ENCODE measurements at regions not wholly inside any gene's neighbourhood (a gene's known extent, or its start where the extent isn't known, plus 50 kb on each side); places are given as distances from the start of the nearest gene placed in this dataset.

DNA sequence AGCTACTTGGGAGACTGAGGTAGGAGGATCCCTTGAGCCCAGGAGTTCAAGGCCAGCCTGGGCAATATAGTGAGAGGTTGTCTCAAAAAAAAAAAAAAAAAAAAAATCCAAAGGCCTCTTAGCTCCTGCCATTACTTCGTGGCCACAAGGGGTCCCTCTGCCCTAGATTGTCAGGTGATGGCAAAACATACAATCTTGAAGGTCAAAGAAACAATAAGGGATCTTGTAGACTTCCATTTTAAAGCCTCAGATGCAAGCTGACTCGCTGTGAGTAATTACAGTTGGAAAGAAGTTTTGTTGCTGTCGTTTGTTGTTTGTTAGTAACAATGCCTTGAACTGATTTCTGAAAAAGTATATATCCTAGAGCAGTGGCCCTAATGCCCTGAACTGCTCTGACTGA lies 55.9 kb upstream of the PLCL2 start:
- Histone ChIP-seq H3K4me3 (ENCODE audit: low read length) (no peak overlapping the region), H2BK5ac (ENCODE audit: low read length) (no peak overlapping the region), H2BK120ac (ENCODE audit: low read depth, low read length) (no peak overlapping the region), H3K4ac (ENCODE audit: low read depth, low read length) (no peak overlapping the region), H3K23ac (ENCODE audit: low read length) (no peak overlapping the region), H2AK5ac (ENCODE audit: low read length) (no peak overlapping the region), H2BK15ac (replicated peaks; ENCODE audit: low read depth) (no peak overlapping the region), H4K8ac (ENCODE audit: low read depth, low read length) (no peak overlapping the region), H3K79me1 (ENCODE audit: low read length) (no peaks in the 10 kb centered on the region), H3K4me1 (ENCODE audit: control insufficient read depth, low read depth, low read length) (no peaks in the 10 kb centered on the region), H4K5ac (ENCODE audit: low read length) (no peak overlapping the region), H3K9ac (ENCODE audit: low read length) (no peak overlapping the region), H3K27me3 (ENCODE audit: insufficient read depth, low read length, poor library complexity) (no peaks in the 10 kb centered on the region), H3K56ac (ENCODE audit: low read length) (no peak overlapping the region), H3K36me3 (ENCODE audit: control insufficient read depth, insufficient read depth, low read length) (no peaks in the 10 kb centered on the region), H3K18ac (ENCODE audit: low read length) (no peak overlapping the region), H3K27ac (ENCODE audit: low read depth, low read length) (no peak overlapping the region), H3K4me2 (ENCODE audit: low read length) (no peak overlapping the region), H3K79me2 (ENCODE audit: control insufficient read depth, insufficient read depth, low read length) (no peaks in the 10 kb centered on the region)
- no CpG with 5 or more reads among the region's 3 CpGs for WGBS (ENCODE audit: extremely low coverage, insufficient coverage, low lambda C conversion rate)
- peak; percentile 75 for DNase-seq

DNA sequence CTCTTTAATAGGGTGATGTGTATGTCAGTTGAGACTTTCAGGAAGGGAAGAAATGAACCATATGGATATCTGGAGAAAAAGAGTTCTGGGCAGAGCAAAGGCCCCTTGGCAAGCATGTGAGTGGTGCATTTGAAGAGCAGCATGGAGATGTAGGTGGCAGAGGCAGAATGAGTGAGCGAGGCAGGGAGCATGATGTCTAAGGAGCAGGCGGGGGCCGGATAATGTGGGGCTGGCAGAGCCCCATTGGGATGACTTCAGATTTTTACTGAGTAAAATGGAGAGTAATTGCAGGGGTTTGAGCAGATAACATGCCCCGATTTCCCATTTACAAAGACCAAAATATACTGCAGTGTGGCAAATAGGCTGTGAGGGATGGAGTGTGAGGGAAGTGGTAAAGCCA lies 52.9 kb upstream of the PLCL2 start:
- Histone ChIP-seq H3K79me2 (ENCODE audit: control insufficient read depth, insufficient read depth, low read length) (no peaks in the 10 kb centered on the region), H3K4me3 (ENCODE audit: low read length) (no peak overlapping the region), H3K9ac (ENCODE audit: low read length) (no peak overlapping the region), H3K4me2 (ENCODE audit: low read length) (no peak overlapping the region), H3K4me1 (ENCODE audit: control insufficient read depth, low read depth, low read length) (no peaks in the 10 kb centered on the region), H4K8ac (ENCODE audit: low read depth, low read length) (no peak overlapping the region), H3K18ac (ENCODE audit: low read length) (no peak overlapping the region), H3K79me1 (ENCODE audit: low read length) (no peaks in the 10 kb centered on the region), H3K56ac (ENCODE audit: low read length) (no peak overlapping the region), H2BK120ac (ENCODE audit: low read depth, low read length) (no peak overlapping the region), H3K36me3 (ENCODE audit: control insufficient read depth, insufficient read depth, low read length) (no peaks in the 10 kb centered on the region), H3K4ac (ENCODE audit: low read depth, low read length) (no peak overlapping the region), H3K23ac (ENCODE audit: low read length) (no peak overlapping the region), H2BK5ac (ENCODE audit: low read length) (no peak overlapping the region), H3K27me3 (ENCODE audit: insufficient read depth, low read length, poor library complexity) (no peaks in the 10 kb centered on the region), H4K5ac (ENCODE audit: low read length) (no peak overlapping the region), H3K27ac (ENCODE audit: low read depth, low read length) (no peak overlapping the region), H2BK15ac (replicated peaks; ENCODE audit: low read depth) (no peak overlapping the region), H2AK5ac (ENCODE audit: low read length) (no peak overlapping the region)
- no CpG with 5 or more reads among the region's 4 CpGs for WGBS (ENCODE audit: extremely low coverage, insufficient coverage, low lambda C conversion rate)
- no peak for DNase-seq

GRCh38 chr3:16834214-16834613 lies 50.5 kb upstream of the PLCL2 start:
- Histone ChIP-seq H3K79me2 (ENCODE audit: control insufficient read depth, insufficient read depth, low read length) (no peaks in the 10 kb centered on the region), H3K23ac (ENCODE audit: low read length) (no peak overlapping the region), H3K56ac (ENCODE audit: low read length) (no peak overlapping the region), H4K8ac (ENCODE audit: low read depth, low read length) (no peak overlapping the region), H3K36me3 (ENCODE audit: control insufficient read depth, insufficient read depth, low read length) (no peaks in the 10 kb centered on the region), H2BK5ac (ENCODE audit: low read length) (no peak overlapping the region), H3K4me3 (ENCODE audit: low read length) (no peak overlapping the region), H3K27me3 (ENCODE audit: insufficient read depth, low read length, poor library complexity) (no peaks in the 10 kb centered on the region), H3K4me2 (ENCODE audit: low read length) (no peak overlapping the region), H3K18ac (ENCODE audit: low read length) (no peak overlapping the region), H2BK15ac (replicated peaks; ENCODE audit: low read depth) (no peak overlapping the region), H3K9ac (ENCODE audit: low read length) (no peak overlapping the region), H3K4me1 (ENCODE audit: control insufficient read depth, low read depth, low read length) (no peaks in the 10 kb centered on the region), H3K79me1 (ENCODE audit: low read length) (no peaks in the 10 kb centered on the region), H4K5ac (ENCODE audit: low read length) (no peak overlapping the region), H3K27ac (ENCODE audit: low read depth, low read length) (no peak overlapping the region), H3K4ac (ENCODE audit: low read depth, low read length) (no peak overlapping the region), H2AK5ac (ENCODE audit: low read length) (no peak overlapping the region), H2BK120ac (ENCODE audit: low read depth, low read length) (no peak overlapping the region)
- no peak for DNase-seq
- WGBS (ENCODE audit: extremely low coverage, insufficient coverage, low lambda C conversion rate), result no CpG with 5 or more reads among the region's 4 CpGs

GRCh38 chr3:16834753-16835152 lies 50.0 kb upstream of the PLCL2 start:
- H3K4ac ChIP-seq (ENCODE audit: low read depth, low read length), result no peak overlapping the region
- H4K8ac ChIP-seq (ENCODE audit: low read depth, low read length), result no peak overlapping the region
- H3K4me1 ChIP-seq (ENCODE audit: control insufficient read depth, low read depth, low read length), result no peaks in the 10 kb centered on the region
- H3K36me3 ChIP-seq (ENCODE audit: control insufficient read depth, insufficient read depth, low read length), result no peaks in the 10 kb centered on the region
- no peak overlapping the region for H2BK120ac ChIP-seq (ENCODE audit: low read depth, low read length)
- H2AK5ac ChIP-seq (ENCODE audit: low read length), result no peak overlapping the region
- H3K18ac ChIP-seq (ENCODE audit: low read length), result no peak overlapping the region
- no peaks in the 10 kb centered on the region for H3K79me2 ChIP-seq (ENCODE audit: control insufficient read depth, insufficient read depth, low read length)
- H3K4me3 ChIP-seq (ENCODE audit: low read length), result no peak overlapping the region
- WGBS (ENCODE audit: extremely low coverage, insufficient coverage, low lambda C conversion rate), result no CpG with 5 or more reads among the region's 2 CpGs
- no peak overlapping the region for H4K5ac ChIP-seq (ENCODE audit: low read length)
- no peaks in the 10 kb centered on the region for H3K27me3 ChIP-seq (ENCODE audit: insufficient read depth, low read length, poor library complexity)
- no peaks in the 10 kb centered on the region for H3K79me1 ChIP-seq (ENCODE audit: low read length)
- no peak overlapping the region for H3K56ac ChIP-seq (ENCODE audit: low read length)
- no peak overlapping the region for H2BK15ac ChIP-seq (replicated peaks; ENCODE audit: low read depth)
- no peak overlapping the region for H3K4me2 ChIP-seq (ENCODE audit: low read length)
- no peak overlapping the region for H3K23ac ChIP-seq (ENCODE audit: low read length)
- H3K27ac ChIP-seq (ENCODE audit: low read depth, low read length), result no peak overlapping the region
- DNase-seq, result no peak
- no peak overlapping the region for H3K9ac ChIP-seq (ENCODE audit: low read length)
- H2BK5ac ChIP-seq (ENCODE audit: low read length), result no peak overlapping the region
